Heart left ventricle (tissue), 13 donors: ENCODE measurements at regions not wholly inside any gene's neighbourhood (a gene's known extent, or its start where the extent isn't known, plus 50 kb on each side); places are given as distances from the start of the nearest gene placed in this dataset.

ENCODE experiments used
- POLR2A ChIP-seq, 2 donors: fragments of 450-650 bp; IDR thresholded peaks; one replicate each; pipeline ENCODE4 v1.6.1; 2017; ENCODE audit warnings: antibody characterized with exemption in 2 of 2, mild to moderate bottlenecking in 2 of 2, moderate library complexity in 2 of 2
- TF ChIP-seq, protein P1 (sequence below), 12 donors: fragments of 200-600 bp; sonication (generic) in 4 of 12; IDR thresholded peaks; one replicate each; pipeline versions ENCODE4 v1.5.0 to v1.8.0; 2018 to 2022; ENCODE audit warnings: antibody characterized with exemption in 12 of 12, mild to moderate bottlenecking in 5 of 12
- donor health status: ischemic (EF 13 %, LVEDD 7.1; RV severe dilation, severe dysfunction).
- donor health status: DM: no; HTN: yes; CAD: no.
- donor health status: DM: no; HTN: no; CAD: no.
- donor health status: ischemic (EF 25% LVEDD 6.9; RV normal size, moderate dysfunction).
- donor health status: ischemic (EF 25% LVEDD 5.7; RV mildly dilated, moderate dysfunction).
- donor health status: ischemic (EF 35%, LVEDD 5.7; RV mildly dilated, moderate dysfunction).
- donor health status: nonischemic (EF 11% LVEDD 7.7; RV severe dilation, severe dysfunction).
- donor health status: DM: yes; HTN: yes; CAD: no.
- donor health status: PGD.
- donor health status: ischemic (EF 29% LVEDD 5.4; RV normal size, mild dysfunction).
- donor health status: nonischemic (EF 23%, LVEDD 6.1; RV moderate dilation, normal function).

DNA sequence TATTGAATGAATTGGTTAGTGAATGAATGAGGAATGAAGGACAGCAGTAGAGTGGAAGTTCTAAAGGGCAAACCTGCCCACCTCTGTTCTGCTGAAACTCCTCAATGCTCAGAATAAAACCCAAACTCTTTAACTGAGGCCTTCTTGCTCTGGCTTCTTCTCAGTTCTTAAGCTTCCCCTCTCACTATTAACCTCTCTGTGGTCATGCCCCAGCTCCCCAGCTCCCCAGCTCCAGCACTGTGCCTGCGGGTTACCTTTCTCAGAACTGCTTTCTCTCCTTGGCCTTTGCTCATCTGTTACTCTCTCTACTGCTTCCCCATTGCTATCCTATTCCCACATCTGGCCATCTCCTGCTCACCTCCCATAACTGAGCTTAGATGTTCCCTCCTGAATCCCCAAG lies 137.4 kb downstream of the NXPE2 start:
- no peak for TF ChIP-seq POLR2A (IDR thresholded peaks at IDR 0.05)
- TF ChIP-seq, protein P1, sequence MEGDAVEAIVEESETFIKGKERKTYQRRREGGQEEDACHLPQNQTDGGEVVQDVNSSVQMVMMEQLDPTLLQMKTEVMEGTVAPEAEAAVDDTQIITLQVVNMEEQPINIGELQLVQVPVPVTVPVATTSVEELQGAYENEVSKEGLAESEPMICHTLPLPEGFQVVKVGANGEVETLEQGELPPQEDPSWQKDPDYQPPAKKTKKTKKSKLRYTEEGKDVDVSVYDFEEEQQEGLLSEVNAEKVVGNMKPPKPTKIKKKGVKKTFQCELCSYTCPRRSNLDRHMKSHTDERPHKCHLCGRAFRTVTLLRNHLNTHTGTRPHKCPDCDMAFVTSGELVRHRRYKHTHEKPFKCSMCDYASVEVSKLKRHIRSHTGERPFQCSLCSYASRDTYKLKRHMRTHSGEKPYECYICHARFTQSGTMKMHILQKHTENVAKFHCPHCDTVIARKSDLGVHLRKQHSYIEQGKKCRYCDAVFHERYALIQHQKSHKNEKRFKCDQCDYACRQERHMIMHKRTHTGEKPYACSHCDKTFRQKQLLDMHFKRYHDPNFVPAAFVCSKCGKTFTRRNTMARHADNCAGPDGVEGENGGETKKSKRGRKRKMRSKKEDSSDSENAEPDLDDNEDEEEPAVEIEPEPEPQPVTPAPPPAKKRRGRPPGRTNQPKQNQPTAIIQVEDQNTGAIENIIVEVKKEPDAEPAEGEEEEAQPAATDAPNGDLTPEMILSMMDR (IDR thresholded peaks at IDR 0.05), result no peak
